ENCODE measurements at regions not wholly inside any gene's neighbourhood (a gene's known extent, or its start where the extent isn't known, plus 50 kb on each side); places are given as distances from the start of the nearest gene placed in this dataset.

DNA sequence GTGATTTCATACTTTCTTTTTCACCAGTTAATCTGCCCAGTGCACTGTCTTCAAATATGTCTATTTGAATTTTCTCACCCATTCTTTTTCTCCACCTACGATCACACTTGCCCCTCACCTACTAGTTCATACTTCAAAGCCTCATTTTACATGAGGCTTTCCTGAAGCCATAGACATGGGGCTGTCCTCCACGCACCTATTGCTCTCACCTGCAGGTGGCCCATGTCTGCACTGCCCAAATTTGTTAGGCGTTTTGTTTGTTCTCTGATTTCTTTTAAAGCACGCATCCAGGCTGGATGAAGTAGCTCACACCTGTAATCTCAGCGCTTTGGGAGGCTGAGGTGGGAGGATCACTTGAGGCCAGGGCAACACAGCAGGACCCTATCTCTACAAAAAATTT, 106.8 kb upstream of the RIPOR2 start:
- Histone ChIP-seq H3K4me3 (no peak overlapping the region), H3K27ac (no peak overlapping the region), H3K9me3 (ENCODE audit: low read depth) (no peaks in the 10 kb centered on the region), H4K20me1 (ENCODE audit: insufficient read depth, poor library complexity, severe bottlenecking) (no peaks in the 10 kb centered on the region), H3K36me3 (replicated peaks; ENCODE audit: insufficient read depth, low read depth) (no peaks in the 10 kb centered on the region), H3K9me2 (replicated peaks; ENCODE audit: insufficient read depth) (no peaks in the 10 kb centered on the region), H3K4me1 (ENCODE audit: insufficient read depth) (no peaks in the 10 kb centered on the region), H3K4me2 (no peak overlapping the region), H2AFZ (no peak overlapping the region), H3K27me3 (no peaks in the 10 kb centered on the region), H3K79me2 (no peaks in the 10 kb centered on the region)
- 81% methylated on average over 5 of the region's 5 CpGs for WGBS (ENCODE audit: low lambda C conversion rate, missing lambda C conversion rate)
- no peak for TF ChIP-seq EZH2 (IDR thresholded peaks at IDR 0.05; ENCODE audit: borderline replicate concordance)
- TF ChIP-seq EZH2phosphoT487 (IDR thresholded peaks at IDR 0.05; ENCODE audit: low read depth, severe bottlenecking, unreplicated experiment) = no peak
- TF ChIP-seq, protein P1, sequence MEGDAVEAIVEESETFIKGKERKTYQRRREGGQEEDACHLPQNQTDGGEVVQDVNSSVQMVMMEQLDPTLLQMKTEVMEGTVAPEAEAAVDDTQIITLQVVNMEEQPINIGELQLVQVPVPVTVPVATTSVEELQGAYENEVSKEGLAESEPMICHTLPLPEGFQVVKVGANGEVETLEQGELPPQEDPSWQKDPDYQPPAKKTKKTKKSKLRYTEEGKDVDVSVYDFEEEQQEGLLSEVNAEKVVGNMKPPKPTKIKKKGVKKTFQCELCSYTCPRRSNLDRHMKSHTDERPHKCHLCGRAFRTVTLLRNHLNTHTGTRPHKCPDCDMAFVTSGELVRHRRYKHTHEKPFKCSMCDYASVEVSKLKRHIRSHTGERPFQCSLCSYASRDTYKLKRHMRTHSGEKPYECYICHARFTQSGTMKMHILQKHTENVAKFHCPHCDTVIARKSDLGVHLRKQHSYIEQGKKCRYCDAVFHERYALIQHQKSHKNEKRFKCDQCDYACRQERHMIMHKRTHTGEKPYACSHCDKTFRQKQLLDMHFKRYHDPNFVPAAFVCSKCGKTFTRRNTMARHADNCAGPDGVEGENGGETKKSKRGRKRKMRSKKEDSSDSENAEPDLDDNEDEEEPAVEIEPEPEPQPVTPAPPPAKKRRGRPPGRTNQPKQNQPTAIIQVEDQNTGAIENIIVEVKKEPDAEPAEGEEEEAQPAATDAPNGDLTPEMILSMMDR (IDR thresholded peaks at IDR 0.05; ENCODE audit: poor library complexity) = no peak
- DNase-seq (ENCODE audit: low spot score) = no peak

DNA sequence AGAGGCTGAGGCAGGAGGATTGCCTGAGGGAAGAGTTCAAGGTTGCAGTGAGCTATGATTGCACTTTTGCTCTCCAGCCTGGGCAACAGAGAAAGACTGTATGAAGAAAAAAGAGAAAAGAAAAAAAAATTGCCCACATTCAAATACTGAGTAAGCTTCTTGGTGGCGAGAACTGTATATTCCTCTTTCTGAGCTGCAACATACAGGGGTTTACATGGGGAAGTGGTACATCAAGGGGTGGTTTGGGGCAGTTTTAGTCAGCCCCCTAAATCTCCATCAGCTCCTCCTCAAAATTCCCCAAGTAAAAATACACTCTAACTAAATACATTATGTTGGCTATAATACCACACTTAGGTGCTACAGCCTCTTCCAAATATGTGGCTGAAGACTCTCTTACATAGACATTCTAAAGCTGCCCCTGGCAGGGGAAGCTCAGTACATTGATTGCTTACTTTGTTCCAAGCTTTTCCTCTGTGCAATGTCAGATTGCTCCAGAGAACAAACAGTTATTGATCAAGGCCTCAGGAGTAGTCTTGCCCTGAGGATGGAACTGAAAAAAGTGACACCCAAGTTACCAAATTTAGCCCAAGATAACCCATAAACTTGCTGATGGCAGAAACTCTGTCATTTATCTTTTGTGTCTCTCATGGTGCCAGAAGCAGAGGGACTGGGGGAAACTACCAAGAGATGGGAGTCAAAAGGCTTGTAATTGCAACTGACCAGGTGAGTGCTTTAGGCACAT, 107.4 kb upstream of the RIPOR2 start:
- Histone ChIP-seq H3K9me3 (ENCODE audit: low read depth) (no peaks in the 10 kb centered on the region), H3K9me2 (replicated peaks; ENCODE audit: insufficient read depth) (no peaks in the 10 kb centered on the region), H2AFZ (no peak overlapping the region), H3K27ac (no peak overlapping the region), H4K20me1 (ENCODE audit: insufficient read depth, poor library complexity, severe bottlenecking) (no peaks in the 10 kb centered on the region), H3K27me3 (no peaks in the 10 kb centered on the region), H3K4me1 (ENCODE audit: insufficient read depth) (no peaks in the 10 kb centered on the region), H3K4me2 (no peak overlapping the region), H3K79me2 (no peaks in the 10 kb centered on the region), H3K4me3 (no peak overlapping the region), H3K36me3 (replicated peaks; ENCODE audit: insufficient read depth, low read depth) (no peaks in the 10 kb centered on the region)
- DNase-seq (ENCODE audit: low spot score) = no peak
- 95% methylated on average over 1 of the region's 1 CpG for WGBS (ENCODE audit: low lambda C conversion rate, missing lambda C conversion rate)
- TF ChIP-seq, protein P1 (IDR thresholded peaks at IDR 0.05; ENCODE audit: poor library complexity) = no peak
- TF ChIP-seq EZH2 (IDR thresholded peaks at IDR 0.05; ENCODE audit: borderline replicate concordance) = no peak
- no peak for TF ChIP-seq EZH2phosphoT487 (IDR thresholded peaks at IDR 0.05; ENCODE audit: low read depth, severe bottlenecking, unreplicated experiment)

DNA sequence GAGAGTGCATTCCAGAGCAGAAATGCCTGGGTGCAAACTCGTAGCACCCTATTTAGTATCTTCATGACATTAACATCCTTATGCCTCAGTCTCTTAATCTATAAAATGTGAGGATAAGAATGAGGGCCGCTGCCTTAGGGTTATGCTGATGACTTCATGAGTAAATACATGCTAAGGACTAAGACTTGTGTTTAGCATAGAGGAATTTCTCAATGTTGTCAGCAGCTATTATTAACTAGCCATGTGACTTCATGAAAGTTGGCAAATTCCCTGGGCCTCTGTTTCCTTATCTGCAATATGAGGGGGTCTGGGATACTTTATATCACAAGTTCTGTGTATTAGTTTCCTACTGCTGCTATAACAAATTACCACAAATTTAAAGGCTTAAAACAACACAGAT, 108.1 kb upstream of the RIPOR2 start:
- Histone ChIP-seq H3K79me2 (no peaks in the 10 kb centered on the region), H2AFZ (no peak overlapping the region), H3K9me2 (replicated peaks; ENCODE audit: insufficient read depth) (no peaks in the 10 kb centered on the region), H3K27me3 (no peaks in the 10 kb centered on the region), H3K4me1 (ENCODE audit: insufficient read depth) (no peaks in the 10 kb centered on the region), H4K20me1 (ENCODE audit: insufficient read depth, poor library complexity, severe bottlenecking) (no peaks in the 10 kb centered on the region), H3K27ac (no peak overlapping the region), H3K4me2 (no peak overlapping the region), H3K9me3 (ENCODE audit: low read depth) (no peaks in the 10 kb centered on the region), H3K4me3 (no peak overlapping the region), H3K36me3 (replicated peaks; ENCODE audit: insufficient read depth, low read depth) (no peaks in the 10 kb centered on the region)
- no peak for TF ChIP-seq EZH2phosphoT487 (IDR thresholded peaks at IDR 0.05; ENCODE audit: low read depth, severe bottlenecking, unreplicated experiment)
- TF ChIP-seq, protein P1 (IDR thresholded peaks at IDR 0.05; ENCODE audit: poor library complexity) = no peak
- no peak for TF ChIP-seq EZH2 (IDR thresholded peaks at IDR 0.05; ENCODE audit: borderline replicate concordance)
- no peak for DNase-seq (ENCODE audit: low spot score)
- 88% methylated on average over 2 of the region's 2 CpGs for WGBS (ENCODE audit: low lambda C conversion rate, missing lambda C conversion rate)

Measured in hepatocyte (in vitro differentiated cells).